ENCODE measurements at regions not wholly inside any gene's neighbourhood (a gene's known extent, or its start where the extent isn't known, plus 50 kb on each side); places are given as distances from the start of the nearest gene placed in this dataset.

DNA sequence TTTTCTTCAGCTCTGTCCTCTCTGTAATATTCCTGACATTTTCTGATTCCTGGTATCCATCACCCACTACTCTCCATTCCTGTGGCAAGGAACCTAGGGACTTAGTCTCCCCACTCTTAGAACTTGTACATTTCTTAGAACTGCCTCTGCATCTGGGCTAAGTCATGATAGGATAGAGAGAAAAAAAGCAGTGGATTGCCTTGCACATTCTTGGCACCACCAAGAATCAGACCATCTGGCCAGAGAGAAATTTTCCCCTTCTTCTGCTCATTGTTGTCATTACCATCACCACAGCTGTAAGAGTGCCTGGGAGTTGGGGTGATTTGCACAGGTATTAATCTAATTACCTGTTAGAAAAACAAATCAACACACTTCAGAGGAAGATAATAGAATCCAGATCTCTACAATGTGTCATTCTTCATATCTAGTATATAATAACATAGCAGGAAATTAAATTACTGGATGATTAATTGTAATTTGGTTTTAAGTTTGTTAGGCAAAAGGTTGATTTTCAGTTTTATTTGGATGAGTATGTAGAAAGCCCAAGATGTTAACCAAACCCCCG lies 264.8 kb upstream of the ZPLD1 start:
- TF ChIP-seq CTCF (IDR thresholded peaks at IDR 0.05): no peak
- no peak for TF ChIP-seq ZFX (IDR thresholded peaks at IDR 0.05; ENCODE audit: borderline replicate concordance)
